Embryonic facial prominence (tissue), 1 donor: ENCODE measurements at regions not wholly inside any gene's neighbourhood (a gene's known extent, or its start where the extent isn't known, plus 50 kb on each side); places are given as distances from the start of the nearest gene placed in this dataset.
A peak's percentile ranks its signal among the peaks of the same experiment; 100 is the strongest.
"Not testable (repeated sequence)": the region's sequence is repeated elsewhere in the genome, so short reads cannot be mapped to it uniquely, and the experiment has no call there.

Experiments
- DNase-seq: peaks from one replicate; pipeline ENCODE4 v3.0.0-alpha.2; 2016; ENCODE audit errors: extremely low spot score

DNA sequence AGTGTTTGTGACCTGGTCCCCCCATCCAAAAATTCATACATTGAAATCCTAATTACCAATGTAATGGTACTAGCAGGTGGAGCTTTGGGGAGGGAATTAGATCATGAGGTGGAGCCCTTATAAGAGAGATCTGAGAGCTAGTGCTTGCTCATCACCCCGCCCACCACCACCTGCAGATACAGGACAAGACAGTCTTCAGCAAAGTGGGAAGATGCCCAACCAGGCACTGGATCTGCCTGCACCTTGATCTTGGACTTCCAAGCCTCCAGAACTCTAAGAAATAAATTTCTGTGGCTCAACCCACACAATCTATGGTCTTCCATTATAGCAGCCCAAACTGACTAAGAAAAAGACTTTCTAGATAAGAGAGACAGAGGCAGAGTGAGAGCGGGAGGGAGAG is 343.4 kb downstream of the LRRIQ3 start:
- DNase-seq: no peak

GRCh38 chr1:73842436-73842835 is 355.5 kb downstream of the LRRIQ3 start:
- DNase-seq: no peak

GRCh38 chr1:73839922-73840321 is 358.1 kb downstream of the LRRIQ3 start:
- no peak for DNase-seq

DNA sequence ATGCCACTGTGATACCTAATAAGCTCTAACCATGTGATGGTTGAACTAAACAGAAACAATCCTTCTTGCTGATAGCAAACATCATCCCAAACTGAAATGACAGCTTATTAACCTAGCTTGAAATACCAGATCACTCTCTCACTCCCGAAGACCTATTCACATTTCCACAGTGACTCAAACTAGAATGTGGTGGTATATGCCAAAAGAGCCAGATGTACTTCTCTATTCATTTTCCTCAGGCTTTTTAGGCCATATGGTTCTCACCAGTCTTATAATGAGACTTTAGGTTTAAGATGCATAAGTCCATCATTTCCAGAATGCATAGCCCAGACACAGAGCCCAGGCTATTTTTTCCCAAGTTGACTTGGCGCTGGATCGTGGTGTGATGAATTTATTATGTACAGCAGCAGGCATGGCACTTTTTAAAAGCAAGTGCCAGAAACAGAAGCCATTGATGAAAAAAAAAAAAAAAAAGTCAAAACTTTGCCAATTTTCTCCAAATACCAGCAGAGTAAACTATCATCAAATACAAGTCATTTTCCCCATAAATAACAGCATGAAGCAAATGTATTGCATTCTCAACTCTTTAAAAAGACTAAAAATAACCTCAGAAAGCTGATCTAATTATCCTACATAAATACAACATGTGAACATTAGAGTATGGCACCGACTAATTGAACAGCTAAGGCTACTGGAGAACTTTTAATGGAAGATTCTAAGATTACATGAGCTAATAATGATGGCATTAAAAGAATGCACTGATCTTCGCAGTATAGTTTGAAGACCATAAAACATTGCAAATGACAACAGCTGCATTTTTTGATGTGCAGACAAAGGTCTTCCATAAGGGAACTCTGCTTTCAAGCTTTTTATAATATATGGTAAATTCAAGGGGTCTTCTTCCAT is 365.4 kb downstream of the LRRIQ3 start:
- no peak for DNase-seq

GRCh38 chr1:73827283-73827682 is 370.7 kb downstream of the LRRIQ3 start:
- not testable (repeated sequence) for DNase-seq

DNA sequence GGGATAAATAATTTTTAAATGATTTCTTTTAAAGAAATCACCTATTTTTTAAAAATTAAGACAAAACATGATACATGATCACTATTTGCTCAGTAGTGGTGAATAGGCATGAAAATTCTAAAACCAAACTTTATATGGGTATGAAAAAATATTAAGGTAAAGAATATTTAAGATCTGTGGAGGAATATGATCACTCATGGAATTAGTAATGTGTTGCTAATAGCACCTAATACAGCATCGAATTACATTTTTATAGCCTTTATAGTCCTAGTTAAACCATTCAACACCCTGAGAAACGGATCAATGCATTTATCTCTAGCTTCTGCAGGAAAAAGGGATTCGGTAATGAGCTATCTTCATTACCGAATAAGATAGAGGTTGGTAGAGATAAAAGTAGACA is 373.9 kb downstream of the LRRIQ3 start:
- DNase-seq: no peak

DNA sequence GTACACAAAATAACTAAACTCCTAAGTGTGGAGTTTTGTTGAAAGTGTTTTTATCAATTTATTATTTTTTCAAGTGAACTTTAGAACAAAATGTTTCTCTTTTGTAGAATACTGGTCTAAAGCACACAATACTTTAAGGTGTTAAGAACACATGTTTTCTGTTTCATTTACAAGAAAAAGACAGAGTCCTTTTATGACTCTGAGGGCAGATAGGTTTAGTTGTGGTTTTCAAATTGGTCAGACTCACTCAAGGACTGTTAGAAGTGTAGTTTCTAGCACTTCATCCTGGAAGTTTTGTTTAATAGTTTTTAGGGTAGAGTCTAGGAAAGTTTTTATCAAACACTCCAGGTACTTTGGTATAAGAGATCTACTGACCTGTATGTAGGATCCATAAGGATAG is 376.5 kb downstream of the LRRIQ3 start:
- no peak for DNase-seq

DNA sequence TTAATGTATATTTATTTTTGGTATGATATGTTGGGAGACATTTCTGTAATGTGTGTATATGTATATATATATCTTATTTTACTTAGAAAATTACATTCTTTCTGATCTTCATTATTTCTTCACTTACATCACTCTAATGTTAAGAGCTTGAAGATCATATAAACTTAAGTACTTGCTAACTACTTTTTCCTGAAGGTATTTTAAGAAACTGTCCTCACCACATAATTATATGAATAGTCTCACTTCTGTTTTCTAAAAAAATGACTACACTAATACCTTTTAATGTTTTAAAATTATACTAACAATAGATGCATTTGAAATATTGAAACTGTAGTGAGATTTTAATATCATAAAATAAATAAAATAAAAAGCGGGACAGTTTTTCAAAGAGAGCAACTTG is 377.1 kb downstream of the LRRIQ3 start:
- DNase-seq: no peak

DNA sequence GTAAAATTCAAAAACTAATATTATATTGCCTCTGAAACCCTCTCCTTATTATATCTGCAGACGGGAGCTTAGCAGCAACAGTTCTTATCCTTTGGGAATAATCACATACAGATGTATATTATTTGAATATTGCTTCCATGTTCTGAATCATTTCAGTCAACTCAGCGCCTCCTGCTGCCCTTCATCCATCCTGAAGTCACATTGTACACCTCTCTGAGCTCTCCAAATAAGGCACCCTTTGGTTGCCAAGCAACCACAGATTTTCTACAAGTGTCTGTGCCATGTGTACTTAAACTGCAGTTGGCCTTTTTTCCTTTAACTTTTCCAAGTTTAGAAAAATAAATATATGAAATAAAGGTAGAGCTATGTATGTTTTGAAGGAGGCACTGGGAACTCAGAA is 384.3 kb downstream of the LRRIQ3 start:
- DNase-seq: peak; percentile 47

DNA sequence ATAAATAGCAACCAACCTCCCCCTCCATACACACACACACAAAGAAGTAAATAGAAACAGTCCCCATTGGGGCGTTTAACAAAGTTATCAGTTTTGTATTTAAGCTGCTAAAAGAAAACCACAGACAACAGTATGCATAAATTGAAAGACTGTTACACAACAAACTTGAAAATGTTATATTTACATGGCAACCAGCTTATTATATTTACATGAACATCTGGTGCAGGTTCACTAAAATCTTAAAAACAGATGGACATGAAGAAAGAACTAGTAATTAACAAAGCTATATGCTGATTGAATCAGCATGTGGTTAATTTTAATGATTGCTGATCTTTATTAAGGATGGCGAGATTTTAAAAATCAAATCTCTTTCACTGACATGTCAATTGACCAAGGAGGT is 384.7 kb downstream of the LRRIQ3 start:
- peak; percentile 26 for DNase-seq

GRCh38 chr1:73811798-73812197 is 386.2 kb downstream of the LRRIQ3 start:
- no peak for DNase-seq

DNA sequence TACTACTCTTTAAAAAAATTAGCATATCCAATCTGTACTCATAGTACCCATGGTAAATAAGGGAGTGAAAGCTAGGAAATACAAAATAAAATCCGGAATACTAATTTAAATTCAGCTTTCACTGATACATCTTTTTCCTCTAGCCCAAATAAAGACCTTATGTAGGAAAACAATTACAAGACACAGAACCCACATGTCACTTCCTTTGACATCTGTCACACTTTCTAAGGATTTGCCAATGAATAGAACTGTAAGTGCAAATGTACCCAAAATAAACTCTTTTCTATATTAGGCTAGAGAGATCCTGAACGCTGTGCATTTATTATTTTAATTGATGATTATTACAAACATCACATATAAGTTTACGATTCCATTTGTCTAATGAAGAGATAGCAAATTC is 393.0 kb downstream of the LRRIQ3 start:
- DNase-seq: no peak

GRCh38 chr1:73803380-73803779 is 394.6 kb downstream of the LRRIQ3 start:
- no peak for DNase-seq

GRCh38 chr1:73801912-73802429 is 396.0 kb downstream of the LRRIQ3 start:
- DNase-seq: no peak

DNA sequence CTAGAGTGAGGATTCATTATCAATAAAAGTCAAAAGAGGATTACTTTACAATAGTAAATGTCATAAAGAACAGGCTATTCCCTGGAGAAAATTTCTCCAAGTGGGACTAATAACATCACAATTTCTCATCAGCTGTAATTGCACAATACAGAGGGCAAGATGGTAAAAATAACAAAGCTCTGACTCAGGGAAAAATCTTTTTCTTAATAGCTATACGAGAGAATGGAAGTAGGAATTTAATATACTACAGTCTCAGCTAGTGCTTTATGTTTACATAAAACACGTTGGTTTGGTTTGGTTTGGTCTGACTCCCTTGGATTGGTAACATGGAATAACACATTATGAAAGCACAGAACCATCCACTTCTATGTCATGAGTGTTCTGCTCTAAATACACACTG is 397.6 kb downstream of the LRRIQ3 start:
- DNase-seq: no peak

GRCh38 chr1:73789965-73790364 is 408.0 kb downstream of the LRRIQ3 start:
- DNase-seq: no peak

DNA sequence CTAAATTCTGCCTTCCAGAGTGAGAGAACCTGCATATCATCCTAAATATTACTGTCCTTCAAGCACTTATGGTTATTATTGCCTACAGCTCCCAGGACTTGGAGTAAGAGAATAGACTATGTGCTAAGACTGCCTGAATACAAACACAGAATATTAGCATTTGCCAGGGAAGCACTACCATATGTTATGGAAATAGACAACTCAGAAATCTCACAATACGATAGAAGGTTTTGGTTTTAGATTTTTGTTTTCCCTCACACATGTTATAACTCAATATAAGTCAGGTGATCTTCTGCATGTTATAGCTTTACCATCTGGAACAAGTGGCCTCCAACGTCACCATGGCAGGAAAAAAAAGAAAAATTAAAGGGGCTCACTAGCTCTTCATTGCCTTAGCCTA is 413.9 kb downstream of the LRRIQ3 start:
- DNase-seq: no peak

- no peak for DNase-seq
Measured at GRCh38 chr1:73783352-73783751, 414.6 kb downstream of the LRRIQ3 start.

DNA sequence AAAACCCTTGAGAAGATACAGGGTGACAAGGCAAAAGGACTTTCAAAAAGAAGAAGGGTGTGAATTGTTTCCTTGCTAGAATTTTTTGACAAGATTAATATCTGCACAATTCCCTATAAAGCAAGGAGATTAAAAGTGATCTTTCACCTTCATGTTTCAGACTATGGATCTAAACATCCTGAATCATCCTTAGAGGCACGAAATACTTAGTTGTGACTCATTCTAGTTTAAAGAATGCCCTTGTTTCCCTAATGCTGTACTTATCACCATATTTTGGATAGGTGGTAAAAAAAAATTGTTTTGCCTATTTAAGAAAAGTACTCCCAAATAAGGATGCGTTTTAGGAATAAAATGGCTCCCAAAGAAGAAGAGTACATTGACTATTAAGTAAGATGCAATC is 415.1 kb downstream of the LRRIQ3 start:
- DNase-seq: no peak

DNA sequence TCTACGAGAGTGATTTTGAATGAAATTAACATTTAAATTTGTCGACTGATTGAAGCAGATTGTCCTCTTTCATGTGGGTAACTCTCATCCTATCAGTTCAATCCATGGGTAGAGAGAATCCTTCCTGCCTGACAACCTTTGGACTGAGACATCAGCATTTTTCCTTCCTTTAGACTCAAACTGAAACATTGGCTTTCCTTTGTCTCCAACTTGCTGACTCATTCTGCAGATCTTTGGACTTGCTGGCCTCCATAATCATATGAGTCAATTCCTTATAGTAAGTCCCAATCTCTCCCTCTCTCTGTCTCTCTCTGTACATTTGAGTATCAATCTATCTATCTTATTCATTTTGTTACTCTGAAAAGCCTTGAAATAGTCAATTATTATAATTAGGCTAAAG is 416.7 kb downstream of the LRRIQ3 start:
- DNase-seq: no peak

GRCh38 chr1:73778471-73778870 is 419.5 kb downstream of the LRRIQ3 start:
- DNase-seq: no peak

DNA sequence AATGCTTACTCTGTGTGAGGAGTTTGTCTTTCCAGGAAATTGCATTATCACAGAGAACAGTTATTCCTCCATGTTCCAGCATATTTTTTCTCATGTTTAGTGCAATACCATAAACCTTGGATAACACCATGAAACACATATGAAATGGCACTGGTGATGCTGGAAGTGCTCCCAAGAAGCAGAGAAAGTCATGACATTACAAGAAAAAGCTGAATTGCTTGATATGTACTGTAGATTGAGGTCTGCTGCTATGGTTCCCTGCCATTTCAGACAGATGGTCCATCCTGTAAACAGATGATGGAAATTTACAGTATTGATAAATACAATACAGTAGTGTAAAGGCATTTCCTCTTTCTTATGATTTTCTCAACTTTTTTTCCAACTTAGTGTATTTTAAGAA is 422.1 kb downstream of the LRRIQ3 start:
- no peak for DNase-seq

GRCh38 chr1:73772941-73773340 is 425.0 kb downstream of the LRRIQ3 start:
- DNase-seq: no peak

GRCh38 chr1:73771396-73771795 is 426.6 kb downstream of the LRRIQ3 start:
- DNase-seq: no peak
